ENCODE measurements at regions not wholly inside any gene's neighbourhood (a gene's known extent, or its start where the extent isn't known, plus 50 kb on each side); places are given as distances from the start of the nearest gene placed in this dataset.

DNA sequence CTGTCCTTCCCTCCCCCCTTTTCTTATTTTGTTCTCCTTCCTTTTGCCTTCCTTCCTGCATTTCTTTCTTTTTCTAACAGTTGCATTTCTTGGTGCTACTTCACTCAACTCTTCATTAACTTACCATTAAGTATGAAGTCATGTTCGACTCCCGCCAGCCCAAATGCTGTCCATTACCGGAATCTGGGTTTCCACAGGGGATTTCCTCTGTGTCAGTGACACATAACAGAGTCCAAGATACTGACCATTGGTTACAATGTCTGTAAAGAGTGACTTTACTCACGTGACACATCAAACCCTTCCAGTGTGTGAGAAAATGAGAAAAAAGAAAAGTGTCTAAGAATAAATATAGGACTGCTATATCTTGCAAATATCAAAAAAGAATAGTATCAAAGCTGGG lies 500.0 kb upstream of the FRG1 start:
- no peak for TF ChIP-seq CTCF (IDR thresholded peaks at IDR 0.05)
- TF ChIP-seq POLR2AphosphoS5 (IDR thresholded peaks at IDR 0.05; ENCODE audit: low read depth, low read length) = no peak
